ENCODE measurements at regions not wholly inside any gene's neighbourhood (a gene's known extent, or its start where the extent isn't known, plus 50 kb on each side); places are given as distances from the start of the nearest gene placed in this dataset.

GRCh38 chr3:132978464-132978863, 59.7 kb upstream of the TMEM108 start:
- intact Hi-C loops (cut with DNase I; ENCODE audit: low total_unique reads) = no loop called here
- H3K9me3 ChIP-seq = no peaks in the 10 kb centered on the region
- no peaks in the 10 kb centered on the region for H3K36me3 ChIP-seq
- DNase-seq (ENCODE audit: low spot score in 2 of 2) = no peak
- H3K4me1 ChIP-seq = no peaks in the 10 kb centered on the region
- no peaks in the 10 kb centered on the region for H3K27me3 ChIP-seq
- peak overlapping the region in 1 of 2 donors; percentile 76 for H3K27ac ChIP-seq
- no peak overlapping the region for H3K4me3 ChIP-seq
- TF ChIP-seq POLR2A (IDR thresholded peaks at IDR 0.05) = no peak
- TF ChIP-seq, protein P1, sequence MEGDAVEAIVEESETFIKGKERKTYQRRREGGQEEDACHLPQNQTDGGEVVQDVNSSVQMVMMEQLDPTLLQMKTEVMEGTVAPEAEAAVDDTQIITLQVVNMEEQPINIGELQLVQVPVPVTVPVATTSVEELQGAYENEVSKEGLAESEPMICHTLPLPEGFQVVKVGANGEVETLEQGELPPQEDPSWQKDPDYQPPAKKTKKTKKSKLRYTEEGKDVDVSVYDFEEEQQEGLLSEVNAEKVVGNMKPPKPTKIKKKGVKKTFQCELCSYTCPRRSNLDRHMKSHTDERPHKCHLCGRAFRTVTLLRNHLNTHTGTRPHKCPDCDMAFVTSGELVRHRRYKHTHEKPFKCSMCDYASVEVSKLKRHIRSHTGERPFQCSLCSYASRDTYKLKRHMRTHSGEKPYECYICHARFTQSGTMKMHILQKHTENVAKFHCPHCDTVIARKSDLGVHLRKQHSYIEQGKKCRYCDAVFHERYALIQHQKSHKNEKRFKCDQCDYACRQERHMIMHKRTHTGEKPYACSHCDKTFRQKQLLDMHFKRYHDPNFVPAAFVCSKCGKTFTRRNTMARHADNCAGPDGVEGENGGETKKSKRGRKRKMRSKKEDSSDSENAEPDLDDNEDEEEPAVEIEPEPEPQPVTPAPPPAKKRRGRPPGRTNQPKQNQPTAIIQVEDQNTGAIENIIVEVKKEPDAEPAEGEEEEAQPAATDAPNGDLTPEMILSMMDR (IDR thresholded peaks at IDR 0.05) = no peak

GRCh38 chr3:132974097-132974496, 64.1 kb upstream of the TMEM108 start:
- DNase-seq (ENCODE audit: low spot score in 2 of 2) = no peak
- no peaks in the 10 kb centered on the region for H3K4me1 ChIP-seq
- TF ChIP-seq, protein P1 (IDR thresholded peaks at IDR 0.05) = no peak
- TF ChIP-seq POLR2AphosphoS5 (IDR thresholded peaks at IDR 0.05) (no peak), POLR2A (IDR thresholded peaks at IDR 0.05) (no peak)
- intact Hi-C loops (cut with DNase I; ENCODE audit: low total_unique reads) = no loop called here
- no peak overlapping the region for H3K27ac ChIP-seq
- H3K27me3 ChIP-seq = no peaks in the 10 kb centered on the region
- no peaks in the 10 kb centered on the region for H3K36me3 ChIP-seq
- no peaks in the 10 kb centered on the region for H3K9me3 ChIP-seq
- no peak overlapping the region for H3K4me3 ChIP-seq

- no peak for DNase-seq (ENCODE audit: low spot score in 2 of 2)
- no peaks in the 10 kb centered on the region for H3K36me3 ChIP-seq
- intact Hi-C loops (cut with DNase I; ENCODE audit: low total_unique reads) = no loop called here
- no peaks in the 10 kb centered on the region for H3K27me3 ChIP-seq
- no peaks in the 10 kb centered on the region for H3K4me1 ChIP-seq
- H3K27ac ChIP-seq = no peak overlapping the region
- TF ChIP-seq POLR2AphosphoS5 (IDR thresholded peaks at IDR 0.05) (no peak), POLR2A (IDR thresholded peaks at IDR 0.05) (no peak)
- TF ChIP-seq, protein P1 (IDR thresholded peaks at IDR 0.05) = no peak
- no peaks in the 10 kb centered on the region for H3K9me3 ChIP-seq
- no peak overlapping the region for H3K4me3 ChIP-seq
Measured at GRCh38 chr3:132973441-132973840, 64.8 kb upstream of the TMEM108 start.

DNA sequence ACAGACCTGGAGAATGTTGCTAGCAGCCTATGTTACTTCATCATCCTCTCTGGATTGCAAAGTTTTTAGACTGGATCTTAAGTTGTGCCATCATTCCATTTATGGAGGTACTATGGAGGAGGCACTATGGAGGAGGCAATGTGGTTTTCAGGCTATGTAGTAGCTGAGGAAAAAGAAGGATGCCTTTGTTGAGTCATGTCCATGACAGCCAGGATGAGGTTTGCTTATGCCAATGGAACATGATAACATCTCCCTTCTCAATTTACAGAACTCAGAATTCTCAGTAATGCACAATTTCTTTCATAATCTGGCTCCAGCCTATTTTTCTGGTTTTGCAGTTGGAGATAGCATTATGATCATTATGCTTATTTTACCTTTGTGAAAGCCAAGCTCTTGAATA, 65.9 kb upstream of the TMEM108 start:
- intact Hi-C loops (cut with DNase I; ENCODE audit: low total_unique reads) = no loop called here

DNA sequence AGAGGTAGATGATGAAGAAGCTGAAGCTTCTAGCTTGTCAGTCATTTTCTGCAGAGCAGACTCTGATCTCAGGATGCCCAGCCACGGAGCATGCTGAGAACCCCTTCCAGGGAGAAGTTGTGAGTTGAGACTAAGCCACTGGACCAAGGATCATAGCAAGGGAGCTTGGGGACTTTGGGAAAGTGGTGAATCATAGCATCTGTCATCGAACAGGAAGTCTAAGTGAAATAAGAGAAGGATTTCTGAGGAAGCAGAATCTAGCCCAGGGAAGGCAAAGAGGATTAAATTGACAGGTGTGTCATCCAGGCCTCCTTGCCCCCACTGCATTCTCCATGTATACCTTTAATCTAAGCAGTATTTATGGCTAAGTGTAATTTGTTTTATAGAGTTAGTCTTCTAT, 71.8 kb upstream of the TMEM108 start:
- intact Hi-C loops (cut with DNase I; ENCODE audit: low total_unique reads) = no loop called here
- TF ChIP-seq, protein P1 (IDR thresholded peaks at IDR 0.05) = no peak
- TF ChIP-seq POLR2A (IDR thresholded peaks at IDR 0.05) (no peak), POLR2AphosphoS5 (IDR thresholded peaks at IDR 0.05) (no peak)
- H3K36me3 ChIP-seq = no peaks in the 10 kb centered on the region
- no peaks in the 10 kb centered on the region for H3K4me1 ChIP-seq
- no peaks in the 10 kb centered on the region for H3K27me3 ChIP-seq
- no peaks in the 10 kb centered on the region for H3K9me3 ChIP-seq
- H3K4me3 ChIP-seq = no peak overlapping the region
- no peak for DNase-seq (ENCODE audit: low spot score in 2 of 2)
- no peak overlapping the region for H3K27ac ChIP-seq

More for the DNA sequence above, 65.9 kb upstream of the TMEM108 start:
- no peak overlapping the region for H3K27ac ChIP-seq
- H3K27me3 ChIP-seq = no peaks in the 10 kb centered on the region
- H3K9me3 ChIP-seq = no peaks in the 10 kb centered on the region
- no peaks in the 10 kb centered on the region for H3K36me3 ChIP-seq
- TF ChIP-seq, protein P1 (IDR thresholded peaks at IDR 0.05) = no peak
- TF ChIP-seq POLR2AphosphoS5 (IDR thresholded peaks at IDR 0.05) (no peak), POLR2A (IDR thresholded peaks at IDR 0.05) (no peak)
- no peak overlapping the region for H3K4me3 ChIP-seq
- H3K4me1 ChIP-seq = no peaks in the 10 kb centered on the region
- no peak for DNase-seq (ENCODE audit: low spot score in 2 of 2)

Data from breast epithelium (tissue), 4 donors.